IPS-18a (cell line): ENCODE measurements at regions not wholly inside any gene's neighbourhood (a gene's known extent, or its start where the extent isn't known, plus 50 kb on each side); places are given as distances from the start of the nearest gene placed in this dataset.
"Not testable (repeated sequence)": the region's sequence is repeated elsewhere in the genome, so short reads cannot be mapped to it uniquely, and the experiment has no call there.

Experiments used
- H3K27ac ChIP-seq: one replicate; pipeline ENCODE4 v1.5.1; 2013; ENCODE audit warnings: low read length
- H3K27me3 ChIP-seq: one replicate; pipeline ENCODE4 v1.6.1; 2013; ENCODE audit warnings: mild to moderate bottlenecking, low read length; ENCODE audit not compliant: control insufficient read depth, insufficient read depth
- H3K36me3 ChIP-seq: one replicate; pipeline ENCODE4 v1.6.1; 2013; ENCODE audit warnings: low read depth, low read length; ENCODE audit not compliant: control insufficient read depth
- H3K4me1 ChIP-seq: one replicate; pipeline ENCODE4 v1.6.1; 2013; ENCODE audit warnings: low read depth, low read length; ENCODE audit not compliant: control insufficient read depth
- H3K4me3 ChIP-seq: one replicate; pipeline ENCODE4 v1.5.1; 2013; ENCODE audit warnings: low read length
- H3K9ac ChIP-seq: one replicate; pipeline ENCODE4 v1.6.1; 2013; ENCODE audit warnings: mild to moderate bottlenecking, low read length, moderate library complexity
- H3K9me3 ChIP-seq: one replicate; pipeline ENCODE4 v1.6.1; 2013; ENCODE audit warnings: low read depth, low read length; ENCODE audit not compliant: control insufficient read depth

DNA sequence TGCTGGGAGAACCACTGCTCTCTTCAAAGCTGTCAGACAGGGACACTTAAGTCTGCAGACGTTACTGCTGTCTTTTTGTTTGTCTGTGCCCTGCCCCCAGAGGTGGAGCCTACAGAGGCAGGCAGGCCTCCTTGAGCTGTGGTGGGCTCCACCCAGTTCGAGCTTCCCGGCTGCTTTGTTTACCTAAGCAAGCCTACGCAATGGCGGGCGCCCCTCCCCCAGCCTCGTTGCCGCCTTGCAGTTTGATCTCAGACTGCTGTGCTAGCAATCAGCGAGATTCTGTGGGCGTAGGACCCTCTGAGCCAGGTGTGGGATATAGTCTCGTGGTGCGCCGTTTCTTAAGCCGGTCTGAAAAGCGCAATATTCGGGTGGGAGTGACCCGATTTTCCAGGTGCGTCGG is 242.6 kb upstream of the DEPDC1 start:
- not testable (repeated sequence) for H3K36me3 ChIP-seq, H3K4me3 ChIP-seq, H3K27ac ChIP-seq, H3K27me3 ChIP-seq, H3K9me3 ChIP-seq, H3K4me1 ChIP-seq, H3K9ac ChIP-seq

- Histone ChIP-seq H3K36me3 (no peaks in the 10 kb centered on the region), H3K27ac (no peak overlapping the region), H3K9me3 (no peaks in the 10 kb centered on the region), H3K27me3 (no peaks in the 10 kb centered on the region), H3K4me3 (no peak overlapping the region), H3K4me1 (no peaks in the 10 kb centered on the region), H3K9ac (no peak overlapping the region)
These were observed 248.1 kb upstream of the DEPDC1 start for GRCh38 chr1:68745011-68745410.

DNA sequence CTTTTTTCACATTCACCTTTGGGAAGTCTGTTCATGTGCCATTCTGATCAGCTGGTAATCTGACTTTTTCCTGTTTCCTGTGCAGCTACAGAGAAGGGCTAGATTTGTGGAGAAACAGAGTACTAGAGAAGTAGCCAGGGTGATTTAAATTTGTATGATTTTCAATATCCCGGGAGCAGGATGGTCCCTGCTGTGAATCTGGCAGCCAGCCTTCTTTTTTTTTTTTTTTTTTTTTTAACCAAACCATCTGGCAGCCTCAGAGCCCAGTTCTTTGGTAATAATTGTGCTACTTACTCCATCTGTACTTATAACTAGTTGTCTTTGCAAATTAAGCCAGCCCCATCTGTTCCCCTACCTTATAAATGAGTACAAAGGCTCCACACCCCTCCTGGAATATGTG is 248.6 kb upstream of the DEPDC1 start:
- Histone ChIP-seq H3K36me3 (no peaks in the 10 kb centered on the region), H3K27ac (no peak overlapping the region), H3K4me3 (no peak overlapping the region), H3K9me3 (no peaks in the 10 kb centered on the region), H3K9ac (no peak overlapping the region), H3K4me1 (no peaks in the 10 kb centered on the region), H3K27me3 (no peaks in the 10 kb centered on the region)

- no peaks in the 10 kb centered on the region for H3K9me3 ChIP-seq
These were observed 249.5 kb upstream of the DEPDC1 start for GRCh38 chr1:68746378-68746777.

GRCh38 chr1:68751723-68752122 is 254.8 kb upstream of the DEPDC1 start:
- Histone ChIP-seq H3K9me3 (no peaks in the 10 kb centered on the region), H3K9ac (no peak overlapping the region), H3K27me3 (no peaks in the 10 kb centered on the region), H3K4me1 (no peaks in the 10 kb centered on the region), H3K4me3 (no peak overlapping the region), H3K36me3 (no peaks in the 10 kb centered on the region), H3K27ac (no peak overlapping the region)

More at GRCh38 chr1:68746378-68746777, 249.5 kb upstream of the DEPDC1 start:
- H3K4me3 ChIP-seq = no peak overlapping the region
- no peak overlapping the region for H3K27ac ChIP-seq
- H3K4me1 ChIP-seq = no peaks in the 10 kb centered on the region
- no peak overlapping the region for H3K9ac ChIP-seq
- H3K27me3 ChIP-seq = no peaks in the 10 kb centered on the region
- no peaks in the 10 kb centered on the region for H3K36me3 ChIP-seq

DNA sequence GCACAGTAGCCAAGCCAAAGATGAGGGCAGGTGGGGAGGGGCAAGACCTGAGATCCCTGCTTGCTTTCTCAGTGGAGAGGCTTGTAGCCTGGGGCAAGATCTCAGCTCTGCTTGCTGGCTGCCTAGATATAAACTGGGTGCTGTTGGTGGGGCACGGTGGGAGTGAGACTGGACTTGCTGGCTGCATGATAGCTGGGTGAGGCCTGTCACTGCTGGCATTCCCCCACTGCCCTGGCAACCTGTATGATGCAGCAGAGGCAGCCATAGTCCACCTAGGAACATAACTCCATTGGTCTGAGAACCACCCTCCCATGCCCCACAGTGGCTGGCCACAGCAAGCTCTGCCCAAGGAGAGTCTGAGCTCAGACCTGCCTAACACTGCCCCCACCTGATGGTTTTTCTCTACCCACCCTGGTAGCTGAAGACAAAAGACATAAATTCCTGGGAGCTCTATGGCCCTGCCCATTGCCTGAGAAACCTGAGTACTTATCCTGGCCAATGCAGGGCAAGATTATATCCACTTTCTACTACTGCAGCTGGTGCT is 261.9 kb upstream of the DEPDC1 start:
- Histone ChIP-seq H3K27me3 (no peaks in the 10 kb centered on the region), H3K4me3 (no peak overlapping the region), H3K9me3 (peaks cover 3% of the 10 kb centered on the region), H3K4me1 (no peaks in the 10 kb centered on the region), H3K9ac (no peak overlapping the region), H3K36me3 (no peaks in the 10 kb centered on the region), H3K27ac (no peak overlapping the region)

DNA sequence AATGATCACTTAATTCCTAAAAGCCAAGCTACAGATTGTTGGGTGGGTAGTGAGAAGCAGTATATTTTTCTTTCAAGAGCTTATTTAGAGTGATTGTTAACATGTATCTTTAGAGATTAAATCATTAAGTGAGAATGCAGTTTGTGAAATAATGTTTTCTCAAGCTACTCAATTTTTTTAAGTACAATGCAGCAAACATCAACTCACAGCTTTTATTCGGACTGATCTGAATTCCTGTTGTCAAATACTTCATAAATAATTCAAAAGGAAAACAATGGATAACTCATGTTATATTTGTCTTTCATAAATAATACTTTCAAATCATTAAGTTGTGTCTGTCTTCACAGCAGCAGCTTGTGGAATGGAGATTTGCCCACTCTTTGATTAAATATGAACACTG is 271.1 kb upstream of the DEPDC1 start:
- no peaks in the 10 kb centered on the region for H3K27me3 ChIP-seq
- H3K9ac ChIP-seq = no peak overlapping the region
- no peak overlapping the region for H3K27ac ChIP-seq
- H3K9me3 ChIP-seq = no peaks in the 10 kb centered on the region
- H3K36me3 ChIP-seq = no peaks in the 10 kb centered on the region
- no peaks in the 10 kb centered on the region for H3K4me1 ChIP-seq
- H3K4me3 ChIP-seq = no peak overlapping the region

DNA sequence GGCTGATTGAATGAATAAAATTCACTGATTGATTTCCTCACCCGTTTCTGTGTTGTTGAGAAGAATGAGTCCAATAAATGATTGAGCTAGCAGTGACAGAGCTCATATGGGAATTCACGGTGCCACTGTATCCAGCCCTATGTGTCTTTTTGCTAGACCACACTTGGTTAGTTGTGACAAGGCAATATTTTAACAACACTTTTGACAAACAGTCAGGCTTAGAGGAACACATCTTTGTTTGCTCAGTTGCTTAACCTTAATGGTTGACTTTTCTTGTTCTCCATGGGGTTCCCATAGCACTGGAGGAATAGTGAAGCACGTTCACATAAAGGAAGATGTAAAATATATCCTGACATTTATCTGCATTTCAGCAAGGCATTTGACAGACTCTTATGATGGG is 273.9 kb upstream of the DEPDC1 start:
- Histone ChIP-seq H3K36me3 (no peaks in the 10 kb centered on the region), H3K4me3 (no peak overlapping the region), H3K9me3 (no peaks in the 10 kb centered on the region), H3K27ac (no peak overlapping the region), H3K27me3 (no peaks in the 10 kb centered on the region), H3K4me1 (no peaks in the 10 kb centered on the region), H3K9ac (no peak overlapping the region)

- Histone ChIP-seq H3K4me3 (no peak overlapping the region), H3K27me3 (no peaks in the 10 kb centered on the region), H3K4me1 (no peaks in the 10 kb centered on the region), H3K9me3 (peaks cover 3% of the 10 kb centered on the region), H3K36me3 (no peaks in the 10 kb centered on the region), H3K27ac (no peak overlapping the region), H3K9ac (no peak overlapping the region)
These were observed 281.0 kb upstream of the DEPDC1 start for GRCh38 chr1:68777851-68778250.

DNA sequence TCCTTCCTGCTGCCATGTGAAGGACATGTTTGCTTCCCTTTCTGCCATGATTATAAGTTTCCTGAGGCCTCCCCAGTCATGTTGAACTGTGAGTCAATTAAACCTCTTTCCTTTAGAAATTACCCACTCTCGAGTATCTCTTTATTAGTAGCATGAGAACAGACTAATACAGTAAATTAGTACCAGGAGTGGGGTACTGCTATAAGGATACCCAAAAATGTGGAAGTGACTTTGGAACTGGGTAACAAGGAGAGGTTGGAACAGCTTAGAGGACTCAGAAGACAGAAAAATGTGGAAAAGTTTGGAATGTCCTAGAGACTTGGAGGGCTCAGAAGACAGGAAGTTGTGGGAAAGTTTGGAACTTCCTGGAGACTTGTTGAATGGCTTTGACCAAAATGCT is 283.0 kb upstream of the DEPDC1 start:
- not testable (repeated sequence) for H3K4me3 ChIP-seq, H3K4me1 ChIP-seq, H3K27ac ChIP-seq, H3K9ac ChIP-seq, H3K36me3 ChIP-seq, H3K9me3 ChIP-seq, H3K27me3 ChIP-seq

GRCh38 chr1:68780919-68781318 is 284.0 kb upstream of the DEPDC1 start:
- no peaks in the 10 kb centered on the region for H3K27me3 ChIP-seq
- H3K9me3 ChIP-seq = peaks cover 3% of the 10 kb centered on the region
- H3K27ac ChIP-seq = no peak overlapping the region
- no peaks in the 10 kb centered on the region for H3K36me3 ChIP-seq
- H3K9ac ChIP-seq = no peak overlapping the region
- no peaks in the 10 kb centered on the region for H3K4me1 ChIP-seq
- no peak overlapping the region for H3K4me3 ChIP-seq

GRCh38 chr1:68782890-68783289 is 286.0 kb upstream of the DEPDC1 start:
- no peak overlapping the region for H3K27ac ChIP-seq
- no peaks in the 10 kb centered on the region for H3K27me3 ChIP-seq
- H3K9ac ChIP-seq = no peak overlapping the region
- H3K4me1 ChIP-seq = no peaks in the 10 kb centered on the region
- no peak overlapping the region for H3K4me3 ChIP-seq
- H3K9me3 ChIP-seq = peaks cover 3% of the 10 kb centered on the region
- H3K36me3 ChIP-seq = no peaks in the 10 kb centered on the region
